ENCODE measurements at regions not wholly inside any gene's neighbourhood (a gene's known extent, or its start where the extent isn't known, plus 50 kb on each side); places are given as distances from the start of the nearest gene placed in this dataset.

DNA sequence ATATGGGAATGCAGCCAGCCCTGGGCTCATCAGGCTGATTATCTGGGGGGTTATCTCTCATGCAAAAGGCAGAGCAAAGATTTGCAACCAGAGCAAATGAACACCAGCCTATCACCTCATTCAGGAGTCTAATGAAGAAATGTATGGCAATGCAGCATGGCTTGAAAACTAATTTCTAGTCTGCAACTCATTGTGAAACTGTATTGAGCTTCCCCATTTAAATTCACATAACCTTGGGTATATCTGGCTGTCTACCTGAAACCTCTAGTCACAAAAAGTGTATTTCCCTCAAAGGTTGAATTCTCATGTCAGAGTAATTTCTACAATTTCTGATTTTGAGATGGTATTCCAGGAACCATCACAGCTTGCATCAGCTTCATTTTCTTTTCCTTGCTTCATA, 240.0 kb downstream of the SDHAF3 start:
- TF ChIP-seq, protein P1, sequence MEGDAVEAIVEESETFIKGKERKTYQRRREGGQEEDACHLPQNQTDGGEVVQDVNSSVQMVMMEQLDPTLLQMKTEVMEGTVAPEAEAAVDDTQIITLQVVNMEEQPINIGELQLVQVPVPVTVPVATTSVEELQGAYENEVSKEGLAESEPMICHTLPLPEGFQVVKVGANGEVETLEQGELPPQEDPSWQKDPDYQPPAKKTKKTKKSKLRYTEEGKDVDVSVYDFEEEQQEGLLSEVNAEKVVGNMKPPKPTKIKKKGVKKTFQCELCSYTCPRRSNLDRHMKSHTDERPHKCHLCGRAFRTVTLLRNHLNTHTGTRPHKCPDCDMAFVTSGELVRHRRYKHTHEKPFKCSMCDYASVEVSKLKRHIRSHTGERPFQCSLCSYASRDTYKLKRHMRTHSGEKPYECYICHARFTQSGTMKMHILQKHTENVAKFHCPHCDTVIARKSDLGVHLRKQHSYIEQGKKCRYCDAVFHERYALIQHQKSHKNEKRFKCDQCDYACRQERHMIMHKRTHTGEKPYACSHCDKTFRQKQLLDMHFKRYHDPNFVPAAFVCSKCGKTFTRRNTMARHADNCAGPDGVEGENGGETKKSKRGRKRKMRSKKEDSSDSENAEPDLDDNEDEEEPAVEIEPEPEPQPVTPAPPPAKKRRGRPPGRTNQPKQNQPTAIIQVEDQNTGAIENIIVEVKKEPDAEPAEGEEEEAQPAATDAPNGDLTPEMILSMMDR (conservative IDR thresholded peaks at IDR 0.05; ENCODE audit: low read depth, low read length) = no peak
- no peak for TF ChIP-seq EZH2 (IDR thresholded peaks at IDR 0.05; ENCODE audit: borderline replicate concordance, low read depth, low read length, poor library complexity, severe bottlenecking)
